GM12878 (cell line): ENCODE measurements at regions not wholly inside any gene's neighbourhood (a gene's known extent, or its start where the extent isn't known, plus 50 kb on each side); places are given as distances from the start of the nearest gene placed in this dataset.

Experiments used
- ATAC-seq: fragments of 200-7000 bp; cut with Tn5 transposase; 3 replicates; pipeline ENCODE4 v1.9.1; 2020; ENCODE audit warnings: mild to moderate bottlenecking, moderate library complexity
- BruUV-seq: library from RNA; stranded (reverse); fragments of 400-500 nt; replicated peaks from 2 replicates; lab custom pipeline; 2021; lab: Mats Ljungman, UMichigan
- CTCF ChIA-PET: fragments of 300-600 bp; sonication (Branson Sonifier 250); formaldehyde crosslinking; extraction: SDS; loops from one replicate; lab custom pipeline; 2021; ENCODE audit warnings: inconsistent platforms; lab: Yijun Ruan, JAX
- POLR2A ChIA-PET: fragments of 350-600 bp; formaldehyde crosslinking; extraction: SDS; loops from one replicate; lab custom pipeline; 2021; ENCODE audit warnings: inconsistent platforms; lab: Charles Lee
- RAD21 ChIA-PET: fragments of 300-600 bp; sonication (Branson Sonifier 250); formaldehyde crosslinking; loops from one replicate; lab custom pipeline; 2023; ENCODE audit warnings: antibody characterized with exemption; ENCODE audit not compliant: unreplicated experiment; lab: Charles Lee
- SMC1A ChIA-PET: fragments of 300-600 bp; sonication (Branson Sonifier 250); formaldehyde crosslinking; loops from one replicate; lab custom pipeline; 2023; ENCODE audit not compliant: unreplicated experiment, uncharacterized antibody; lab: Charles Lee
- DNase-seq: peaks from one replicate; pipeline ENCODE4 v3.0.0-alpha.2; 2011; ENCODE audit warnings: low read depth, low spot score
- FAIRE-seq: peaks from 3 replicates; lab custom pipeline; 2011; peaks lifted over from hg19 to GRCh38; lab: Jason Lieb, UNC
- H2AFZ ChIP-seq: 2 replicates; pipeline ENCODE4 v1.6.0; 2011; ENCODE audit warnings: low read depth, low read length, control low read depth; ENCODE audit not compliant: control insufficient read depth
- H3K27ac ChIP-seq: 2 replicates; pipeline ENCODE4 v1.5.1; 2011; ENCODE audit warnings: control low read depth; ENCODE audit not compliant: control insufficient read depth, insufficient read depth
- H3K27me3 ChIP-seq, 2 experiments: replicated peaks in 1 of 2; 2 replicates each; pipeline versions ENCODE4 v1.6.0 to v1.6.1; 2011; ENCODE audit warnings: low read length in 1 of 2; ENCODE audit not compliant: control insufficient read depth in 2 of 2, insufficient read depth in 2 of 2
- H3K36me3 ChIP-seq, 2 experiments: 2 replicates each; pipeline ENCODE4 v1.5.1; 2011; ENCODE audit warnings: low read length in 1 of 2; ENCODE audit not compliant: control insufficient read depth in 2 of 2, insufficient read depth in 2 of 2
- H3K4me1 ChIP-seq: 2 replicates; pipeline ENCODE4 v1.6.1; 2011; ENCODE audit warnings: mild to moderate bottlenecking, low read length, moderate library complexity, mixed read lengths; ENCODE audit not compliant: control insufficient read depth, insufficient read depth
- H3K4me2 ChIP-seq: 2 replicates; pipeline ENCODE4 v1.6.0; 2011; ENCODE audit warnings: control low read depth; ENCODE audit not compliant: control insufficient read depth, insufficient read depth
- H3K4me3 ChIP-seq: fragments of 200-600 bp; sonication (generic); 2 replicates; pipeline ENCODE4 v1.5.1; 2016
- H3K79me2 ChIP-seq: 2 replicates; pipeline ENCODE4 v1.6.0; 2011; ENCODE audit warnings: low read length; ENCODE audit not compliant: control insufficient read depth, insufficient read depth
- H3K9ac ChIP-seq: 2 replicates; pipeline ENCODE4 v1.8.0; 2011; ENCODE audit warnings: low read length, control low read depth, mixed read lengths; ENCODE audit not compliant: control insufficient read depth, insufficient read depth
- H3K9me3 ChIP-seq: replicated peaks from 3 replicates; pipeline ENCODE4 v1.5.1; 2011; ENCODE audit warnings: mild to moderate bottlenecking, low read length; ENCODE audit not compliant: control insufficient read depth, insufficient read depth
- H4K20me1 ChIP-seq: 2 replicates; pipeline ENCODE4 v1.6.0; 2011; ENCODE audit not compliant: control insufficient read depth, insufficient read depth
- IRF3 ChIP-seq: fragments of 450-650 bp; IDR thresholded peaks from 2 replicates; pipeline ENCODE4 v1.6.1; 2014; ENCODE audit warnings: mild to moderate bottlenecking
- MYC ChIP-seq: IDR thresholded peaks from 2 replicates; pipeline ENCODE4 v1.6.1; 2011; ENCODE audit warnings: mild to moderate bottlenecking, low read length, moderate library complexity, inconsistent platforms; ENCODE audit not compliant: insufficient read depth, insufficient replicate concordance, insufficient read length, severe bottlenecking
- PKNOX1 ChIP-seq: fragments of 450-650 bp; IDR thresholded peaks from 2 replicates; pipeline ENCODE4 v1.6.1; 2016; ENCODE audit warnings: mild to moderate bottlenecking
- RCOR1 ChIP-seq: conservative IDR thresholded peaks from 2 replicates; pipeline ENCODE4 v1.6.1; 2012; ENCODE audit warnings: low read depth, low read length, improper control_type of control experiment
- SPI1 ChIP-seq: IDR thresholded peaks from 2 replicates; pipeline ENCODE4 v1.6.1; 2011; ENCODE audit warnings: low read depth, mild to moderate bottlenecking, low read length, moderate library complexity, borderline replicate concordance; ENCODE audit not compliant: insufficient read depth
- TBL1XR1 ChIP-seq: IDR thresholded peaks from 2 replicates; pipeline ENCODE4 v1.6.1; 2012; ENCODE audit warnings: low read depth, low read length, improper control_type of control experiment
- TCF12 ChIP-seq: IDR thresholded peaks from 2 replicates; pipeline ENCODE4 v1.6.1; 2011; ENCODE audit warnings: low read depth, mild to moderate bottlenecking, low read length
- ZNF24 ChIP-seq: fragments of 450-650 bp; IDR thresholded peaks from 2 replicates; pipeline ENCODE4 v1.6.1; 2017; ENCODE audit warnings: antibody characterized with exemption, mild to moderate bottlenecking
- ZNF592 ChIP-seq: fragments of 450-650 bp; IDR thresholded peaks from 2 replicates; pipeline ENCODE4 v1.6.1; 2017; ENCODE audit warnings: mild to moderate bottlenecking, moderate library complexity
- WGBS: methylation state at CpG from one replicate; pipeline ENCODE4 v1.1.6; 2016; ENCODE audit warnings: low lambda C conversion rate; ENCODE audit not compliant: insufficient replicate concordance, insufficient coverage; ENCODE audit errors: missing lambda C conversion rate; 5-methylcytosine and 5-hydroxymethylcytosine counted together
- in situ Hi-C: fragments of 300-500 bp; cut with MboI; formaldehyde crosslinking; loops from 9 replicates; pipeline ENCODE4 v1.14.3; 2018; ENCODE audit warnings: mixed read lengths
- intact Hi-C: fragments of 100-400 bp; cut with micrococcal nuclease; formaldehyde crosslinking; loops from one replicate; pipeline ENCODE4 v1.14.2; 2022; ENCODE audit not compliant: unreplicated experiment
- TF ChIP-seq, protein P1 (sequence below): fragments of 450-650 bp; IDR thresholded peaks from 2 replicates; pipeline ENCODE4 v1.6.1; 2017; ENCODE audit warnings: borderline replicate concordance

DNA sequence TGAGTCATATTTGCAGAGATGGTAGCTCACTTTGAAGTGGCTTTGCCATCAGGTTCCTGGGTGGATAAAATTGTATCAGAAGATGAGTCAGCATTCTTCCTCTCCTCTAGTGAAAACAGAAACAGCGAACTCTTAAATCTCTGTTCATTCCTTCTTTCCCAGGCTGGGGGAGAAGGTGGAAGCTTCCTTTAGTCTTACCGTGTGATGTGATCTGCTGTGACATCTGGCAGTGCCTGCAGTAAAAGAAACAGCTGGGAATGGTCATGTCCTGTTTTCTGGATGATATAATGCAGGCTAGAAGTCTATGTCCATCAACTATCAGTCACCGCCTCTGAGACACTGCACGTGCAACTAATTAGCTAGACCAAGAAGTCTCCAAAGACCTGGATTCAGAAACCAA lies 171.6 kb downstream of the VAPA start:
- Histone ChIP-seq H3K4me3 (no peak overlapping the region), H3K9me3 (no peaks in the 10 kb centered on the region; the same call in 2 of the 3 replicates), H4K20me1 (no peaks in the 10 kb centered on the region), H3K27me3 (no peaks in the 10 kb centered on the region), H3K4me2 (no peak overlapping the region), H3K9ac (no peak overlapping the region), H2AFZ (no peak overlapping the region), H3K4me1 (no peaks in the 10 kb centered on the region), H3K79me2 (no peaks in the 10 kb centered on the region), H3K36me3 (no peaks in the 10 kb centered on the region), H3K27ac (no peak overlapping the region)
- ChIA-PET CTCF (no interaction called here), SMC1A (no interaction called here), RAD21 (no interaction called here), POLR2A (no interaction called here)
- ATAC-seq: no peak
- TF ChIP-seq MYC: no peak
- in situ Hi-C loops: no loop called here
- intact Hi-C loops: no loop called here
- 56% methylated on average over 4 of the region's 4 CpGs for WGBS
- FAIRE-seq: no peak
- no TSS peak for BruUV-seq
- DNase-seq: no peak

- Histone ChIP-seq H3K4me1 (no peaks in the 10 kb centered on the region), H4K20me1 (no peaks in the 10 kb centered on the region), H2AFZ (no peak overlapping the region), H3K4me2 (no peak overlapping the region), H3K27me3 (no peaks in the 10 kb centered on the region), H3K9me3 (no peaks in the 10 kb centered on the region; the same call in 2 of the 3 replicates), H3K79me2 (no peaks in the 10 kb centered on the region), H3K9ac (no peak overlapping the region), H3K27ac (no peak overlapping the region), H3K4me3 (no peak overlapping the region), H3K36me3 (no peaks in the 10 kb centered on the region)
- CTCF ChIA-PET: interaction anchor here (0.8 kb wide), 1 partner anchor 13 kb away, joined by 3 read pairs; no protein-coding TSS in a partner anchor
- RAD21 ChIA-PET: no interaction called here
- in situ Hi-C loops: no loop called here
- no peak for FAIRE-seq
- no peak for ATAC-seq
- WGBS: 0% methylated on average over 3 of the region's 3 CpGs
- intact Hi-C loops: no loop called here
- SMC1A ChIA-PET: no interaction called here
- DNase-seq: no peak
- no TSS peak for BruUV-seq
- POLR2A ChIA-PET: no interaction called here
- TF ChIP-seq PKNOX1 (no peak), RCOR1 (no peak), ZNF24 (no peak), IRF3 (no peak), SPI1 (no peak), TBL1XR1 (no peak), ZNF592 (no peak), TCF12 (no peak)
- TF ChIP-seq, protein P1, sequence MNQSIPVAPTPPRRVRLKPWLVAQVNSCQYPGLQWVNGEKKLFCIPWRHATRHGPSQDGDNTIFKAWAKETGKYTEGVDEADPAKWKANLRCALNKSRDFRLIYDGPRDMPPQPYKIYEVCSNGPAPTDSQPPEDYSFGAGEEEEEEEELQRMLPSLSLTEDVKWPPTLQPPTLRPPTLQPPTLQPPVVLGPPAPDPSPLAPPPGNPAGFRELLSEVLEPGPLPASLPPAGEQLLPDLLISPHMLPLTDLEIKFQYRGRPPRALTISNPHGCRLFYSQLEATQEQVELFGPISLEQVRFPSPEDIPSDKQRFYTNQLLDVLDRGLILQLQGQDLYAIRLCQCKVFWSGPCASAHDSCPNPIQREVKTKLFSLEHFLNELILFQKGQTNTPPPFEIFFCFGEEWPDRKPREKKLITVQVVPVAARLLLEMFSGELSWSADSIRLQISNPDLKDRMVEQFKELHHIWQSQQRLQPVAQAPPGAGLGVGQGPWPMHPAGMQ: no peak
These were observed 172.1 kb downstream of the VAPA start for GRCh38 chr18:10085876-10086275.
